Psoas muscle (tissue), 7 donors: ENCODE measurements at regions not wholly inside any gene's neighbourhood (a gene's known extent, or its start where the extent isn't known, plus 50 kb on each side); places are given as distances from the start of the nearest gene placed in this dataset.

ENCODE experiments used
- ATAC-seq, 4 donors: fragments of 200-7000 bp; cut with Tn5 transposase; one replicate each; pipeline ENCODE4 v1.9.1; 2020; ENCODE audit warnings: moderate library complexity in 3 of 4, mild to moderate bottlenecking in 2 of 4
- DNase-seq, 2 donors: peaks; one replicate each; pipeline ENCODE4 v3.0.0-alpha.2; 2020
- H3K27ac ChIP-seq: fragments of 200-600 bp; one replicate; pipeline ENCODE4 v1.8.0; 2022
- H3K27me3 ChIP-seq, 3 donors: fragments of 200-600 bp in 1 of 3; one replicate each; pipeline versions ENCODE4 v1.6.1 to v1.8.0; 2013 to 2022; ENCODE audit warnings: low read length in 2 of 3, mild to moderate bottlenecking in 2 of 3, moderate library complexity in 1 of 3; ENCODE audit not compliant: insufficient read depth in 3 of 3
- H3K36me3 ChIP-seq, 2 donors: fragments of 200-600 bp in 1 of 2; one replicate each; pipeline versions ENCODE4 v1.6.1 to v1.8.0; 2013 to 2022; ENCODE audit warnings: low read depth in 1 of 2, mild to moderate bottlenecking in 1 of 2, moderate library complexity in 1 of 2; ENCODE audit not compliant: insufficient read depth in 1 of 2
- H3K4me1 ChIP-seq: fragments of 200-600 bp; one replicate; pipeline ENCODE4 v1.8.0; 2022
- H3K4me3 ChIP-seq: fragments of 200-600 bp; one replicate; pipeline ENCODE4 v1.8.0; 2022; ENCODE audit warnings: mild to moderate bottlenecking
- H3K9me3 ChIP-seq: fragments of 200-600 bp; one replicate; pipeline ENCODE4 v1.8.0; 2022
- CTCF ChIP-seq: fragments of 200-600 bp; IDR thresholded peaks from one replicate; pipeline ENCODE4 v1.8.0; 2022; ENCODE audit warnings: antibody characterized with exemption
- WGBS, 3 donors: extraction: QIAGEN DNeasy Blood & Tissue Kit; methylation state at CpG; one replicate each; pipeline versions ENCODE4 v1.1.6 to v1.1.7; 2013; 5-methylcytosine and 5-hydroxymethylcytosine counted together
- intact Hi-C, 2 donors: fragments of 100-400 bp; cut with DNase I; formaldehyde crosslinking; loops; one replicate each; pipeline versions ENCODE4 v1.11.0 to v1.14.2; 2022
- donor health status: healthy with polysubstance abuse.
- donor health status: DM: no; HTN: no; CAD: no; lungs with moderate emphysema.
- donor health status: Bipolar disorder and iron deficiency.
- donor health status: healthy.
- donor health status: DM: yes; HTN: yes; CAD: no.
- donor health status: DM: no; HTN: no; CAD: no.
- donor health status: DM: yes; HTN: yes; CAD: no.

- 72 to 79% (median 74%) methylated on average over 6 of the region's 6 CpGs for WGBS, 3 donors
Observed at GRCh38 chr16:86010680-86011141, 111.7 kb downstream of the IRF8 start.

GRCh38 chr16:86011532-86011931 lies 112.6 kb downstream of the IRF8 start:
- intact Hi-C loops: no loop called here
- Histone ChIP-seq H3K27me3 (no peaks in the 10 kb centered on the region), H3K4me3 (no peak overlapping the region), H3K9me3 (no peaks in the 10 kb centered on the region), H3K36me3 (no peaks in the 10 kb centered on the region), H3K27ac (no peak overlapping the region), H3K4me1 (no peaks in the 10 kb centered on the region)
- TF ChIP-seq CTCF: no peak
- 66 to 68% (median 67%) methylated on average over 5 of the region's 5 CpGs for WGBS, 3 donors
- no peak for ATAC-seq
- no peak for DNase-seq

More at GRCh38 chr16:86010680-86011141, 111.7 kb downstream of the IRF8 start:
- Histone ChIP-seq H3K4me1 (no peaks in the 10 kb centered on the region), H3K4me3 (no peak overlapping the region), H3K27ac (no peak overlapping the region), H3K27me3 (no peaks in the 10 kb centered on the region), H3K36me3 (no peaks in the 10 kb centered on the region), H3K9me3 (no peaks in the 10 kb centered on the region)
- no peak for TF ChIP-seq CTCF
- intact Hi-C loops: no loop called here
- no peak for ATAC-seq
- DNase-seq: no peak

DNA sequence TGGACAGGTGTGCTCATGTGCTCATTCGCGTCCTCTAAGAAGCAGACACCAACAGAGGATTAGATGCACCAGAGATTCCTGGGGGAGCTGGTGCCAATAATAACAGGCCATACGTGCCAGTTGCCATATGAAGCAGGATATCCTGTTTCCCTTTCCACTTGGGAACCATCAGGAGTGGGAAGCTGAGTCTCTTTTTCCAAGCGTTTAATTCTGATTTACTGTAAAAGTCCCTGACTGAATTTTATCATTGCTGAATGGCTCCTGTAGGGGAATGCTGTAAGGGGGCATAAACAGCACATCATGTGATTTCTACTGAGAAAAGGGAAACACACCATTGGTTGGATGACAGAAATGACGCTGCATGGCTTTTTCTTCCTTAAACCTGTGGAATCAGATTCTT lies 113.3 kb downstream of the IRF8 start:
- no peak for TF ChIP-seq CTCF
- 36 to 47% (median 39%) methylated on average over 5 of the region's 5 CpGs for WGBS, 3 donors
- no peaks in the 10 kb centered on the region for H3K9me3 ChIP-seq
- no peak overlapping the region for H3K27ac ChIP-seq
- intact Hi-C loops: no loop called here
- H3K4me1 ChIP-seq: no peaks in the 10 kb centered on the region
- no peak for ATAC-seq
- H3K27me3 ChIP-seq: no peaks in the 10 kb centered on the region
- no peak overlapping the region for H3K4me3 ChIP-seq
- no peak for DNase-seq
- no peaks in the 10 kb centered on the region for H3K36me3 ChIP-seq

- peaks cover 0 to 6% (median 0%) of the 10 kb centered on the region in 3 donors for H3K27me3 ChIP-seq
- ATAC-seq (no peak), DNase-seq (no peak)
- no peaks in the 10 kb centered on the region for H3K36me3 ChIP-seq
- H3K9me3 ChIP-seq: no peaks in the 10 kb centered on the region
- no peaks in the 10 kb centered on the region for H3K4me1 ChIP-seq
- no peak for TF ChIP-seq CTCF
- no peak overlapping the region for H3K4me3 ChIP-seq
- H3K27ac ChIP-seq: no peak overlapping the region
- intact Hi-C loops: loop anchor here in 1 of 2 donors (2.0 kb wide), 1 partner anchor 191 kb away; no protein-coding TSS in a partner anchor
- WGBS, 3 donors: 94 to 99% (median 95%) methylated on average over 2 of the region's 2 CpGs
Observed at GRCh38 chr16:86013867-86014266, 114.9 kb downstream of the IRF8 start.

DNA sequence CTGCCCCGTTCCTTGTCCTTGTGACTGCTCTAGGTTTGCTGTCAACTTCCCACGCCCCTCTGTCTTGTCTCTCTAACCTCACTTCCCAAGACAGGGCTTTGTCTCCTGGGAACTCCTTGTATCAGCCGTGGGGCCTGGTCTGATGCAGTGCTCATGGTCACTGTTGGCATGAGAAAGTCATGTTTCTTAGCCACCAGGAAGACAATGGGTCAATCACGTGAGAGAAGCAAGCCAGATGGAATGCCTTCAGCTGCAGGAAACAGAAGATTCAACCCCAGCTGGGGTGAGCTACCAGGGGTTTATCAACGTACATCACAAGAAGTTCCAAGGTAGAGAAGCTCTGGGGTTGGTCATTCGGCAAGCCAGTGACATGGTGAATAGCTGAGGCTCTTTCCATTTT lies 116.6 kb downstream of the IRF8 start:
- intact Hi-C loops: loop anchor here (1.0 to 2.0 kb wide), 2 partner anchors 193 to 194 kb away; no protein-coding TSS in a partner anchor
- peaks cover 0 to 6% (median 0%) of the 10 kb centered on the region in 3 donors for H3K27me3 ChIP-seq
- DNase-seq (no peak), ATAC-seq (no peak)
- 67 to 73% (median 69%) methylated on average over 6 of the region's 6 CpGs for whole genome bisulfite sequencing, 3 donors
- H3K9me3 ChIP-seq: peaks cover 3% of the 10 kb centered on the region
- no peak overlapping the region for H3K27ac ChIP-seq
- H3K4me3 ChIP-seq: no peak overlapping the region
- H3K36me3 ChIP-seq: no peaks in the 10 kb centered on the region
- no peaks in the 10 kb centered on the region for H3K4me1 ChIP-seq
- no peak for TF ChIP-seq CTCF
